Neural cell (in vitro differentiated cells): ENCODE measurements at regions not wholly inside any gene's neighbourhood (a gene's known extent, or its start where the extent isn't known, plus 50 kb on each side); places are given as distances from the start of the nearest gene placed in this dataset.

Experiments
- H2AFZ ChIP-seq: fragments of 200-600, 300-800 bp; sonication (generic), shearing (Covaris generic); 2 replicates; pipeline ENCODE4 v1.6.0; 2014; ENCODE audit warnings: low read depth, mild to moderate bottlenecking, antibody characterized with exemption, low read length, moderate library complexity
- H3F3A ChIP-seq: fragments of 200-600 bp; shearing (Covaris generic); 2 replicates; pipeline ENCODE4 v1.6.1; 2016; ENCODE audit warnings: mild to moderate bottlenecking, moderate library complexity, mixed read lengths, antibody characterized with exemption, low read length; ENCODE audit not compliant: insufficient read depth, poor library complexity, severe bottlenecking
- H3K27ac ChIP-seq: fragments of 200-600, 300-800 bp; sonication (generic), shearing (Covaris generic); 2 replicates; pipeline ENCODE4 v1.5.1; 2014; ENCODE audit warnings: mild to moderate bottlenecking, low read length, moderate library complexity
- H3K27me3 ChIP-seq: fragments of 300-800, 200-600 bp; sonication (generic), shearing (Covaris generic); 2 replicates; pipeline ENCODE4 v1.6.0; 2014; ENCODE audit warnings: mild to moderate bottlenecking, low read depth, low read length, moderate library complexity; ENCODE audit not compliant: insufficient read depth
- H3K36me3 ChIP-seq: fragments of 300-800, 200-600 bp; sonication (generic), shearing (Covaris generic); 2 replicates; pipeline ENCODE4 v1.5.1; 2014; ENCODE audit warnings: mild to moderate bottlenecking, antibody characterized with exemption, low read length, moderate library complexity; ENCODE audit not compliant: insufficient read depth
- H3K4me2 ChIP-seq: fragments of 300-800, 200-600 bp; sonication (generic), shearing (Covaris generic); 2 replicates; pipeline ENCODE4 v1.6.0; 2014; ENCODE audit warnings: mild to moderate bottlenecking, low read length
- H3K4me3 ChIP-seq: fragments of 300-800, 200-600 bp; sonication (generic), shearing (Covaris generic); 2 replicates; pipeline ENCODE4 v1.5.1; 2014; ENCODE audit warnings: mild to moderate bottlenecking, low read length, moderate library complexity
- H3K79me2 ChIP-seq: fragments of 200-600 bp; shearing (Covaris generic); replicated peaks from 2 replicates; pipeline ENCODE4 v1.6.0; 2014; ENCODE audit warnings: mild to moderate bottlenecking, low read length, moderate library complexity; ENCODE audit not compliant: insufficient read depth
- H3K9ac ChIP-seq: fragments of 300-800, 200-600 bp; sonication (generic), shearing (Covaris generic); 2 replicates; pipeline ENCODE4 v1.6.1; 2016; ENCODE audit warnings: mild to moderate bottlenecking, low read length, mixed read lengths
- H3K9me2 ChIP-seq: fragments of 200-600 bp; shearing (Covaris generic); 2 replicates; pipeline ENCODE4 v1.6.1; 2016; ENCODE audit warnings: mild to moderate bottlenecking, low read length, mixed read lengths; ENCODE audit not compliant: insufficient read depth
- H3K9me3 ChIP-seq: fragments of 200-600, 300-800 bp; sonication (generic), shearing (Covaris generic); 2 replicates; pipeline ENCODE4 v1.6.1; 2016; ENCODE audit warnings: mild to moderate bottlenecking, mixed run types, low read length, moderate library complexity, mixed read lengths
- H4K20me1 ChIP-seq: fragments of 200-600 bp; shearing (Covaris generic); 2 replicates; pipeline ENCODE4 v1.6.1; 2016; ENCODE audit warnings: mild to moderate bottlenecking, mixed run types; ENCODE audit not compliant: insufficient read depth
- EP300 ChIP-seq: fragments of 450-650 bp; conservative IDR thresholded peaks from 2 replicates; pipeline ENCODE4 v1.6.1; 2014; ENCODE audit warnings: antibody characterized with exemption, mild to moderate bottlenecking, moderate library complexity; ENCODE audit not compliant: poor library complexity, severe bottlenecking
- EZH2 ChIP-seq: fragments of 200-600, 300-800 bp; shearing (Covaris generic), sonication (generic); IDR thresholded peaks from 2 replicates; pipeline ENCODE4 v1.6.1; 2014; ENCODE audit warnings: antibody characterized with exemption, low read length, borderline replicate concordance, mild to moderate bottlenecking; ENCODE audit not compliant: insufficient read depth, poor library complexity, severe bottlenecking
- MXI1 ChIP-seq: fragments of 450-650 bp; conservative IDR thresholded peaks from 2 replicates; pipeline ENCODE4 v1.6.1; 2014; ENCODE audit warnings: antibody characterized with exemption, mild to moderate bottlenecking; ENCODE audit not compliant: poor library complexity, severe bottlenecking
- POLR2AphosphoS5 ChIP-seq: IDR thresholded peaks from 2 replicates; pipeline ENCODE4 v1.6.1; 2012
- RAD21 ChIP-seq: fragments of 450-650 bp; conservative IDR thresholded peaks from 2 replicates; pipeline ENCODE4 v1.6.1; 2014; ENCODE audit warnings: antibody characterized with exemption, mild to moderate bottlenecking, moderate library complexity
- REST ChIP-seq: IDR thresholded peaks from 2 replicates; pipeline ENCODE4 v1.6.1; 2012; ENCODE audit warnings: borderline replicate concordance
- SMC3 ChIP-seq: fragments of 450-650 bp; conservative IDR thresholded peaks from 2 replicates; pipeline ENCODE4 v1.6.1; 2014; ENCODE audit warnings: antibody characterized with exemption, mild to moderate bottlenecking, moderate library complexity; ENCODE audit not compliant: poor library complexity
- TAF1 ChIP-seq: IDR thresholded peaks from 2 replicates; pipeline ENCODE4 v1.6.1; 2012; ENCODE audit warnings: low read depth
- TF ChIP-seq, protein P1 (sequence below): fragments of 450-650 bp; IDR thresholded peaks from 2 replicates; pipeline ENCODE4 v1.5.1; 2014; ENCODE audit warnings: antibody characterized with exemption, mild to moderate bottlenecking, moderate library complexity; ENCODE audit not compliant: poor library complexity, severe bottlenecking

GRCh38 chr2:14951569-14952285 lies 319.2 kb downstream of the LRATD1 start:
- H3K4me3 ChIP-seq, result no peak overlapping the region
- TF ChIP-seq POLR2AphosphoS5 (no peak), REST (no peak), RAD21 (no peak), EZH2 (no peak), EP300 (no peak), MXI1 (no peak), TAF1 (no peak), SMC3 (no peak)
- TF ChIP-seq, protein P1, sequence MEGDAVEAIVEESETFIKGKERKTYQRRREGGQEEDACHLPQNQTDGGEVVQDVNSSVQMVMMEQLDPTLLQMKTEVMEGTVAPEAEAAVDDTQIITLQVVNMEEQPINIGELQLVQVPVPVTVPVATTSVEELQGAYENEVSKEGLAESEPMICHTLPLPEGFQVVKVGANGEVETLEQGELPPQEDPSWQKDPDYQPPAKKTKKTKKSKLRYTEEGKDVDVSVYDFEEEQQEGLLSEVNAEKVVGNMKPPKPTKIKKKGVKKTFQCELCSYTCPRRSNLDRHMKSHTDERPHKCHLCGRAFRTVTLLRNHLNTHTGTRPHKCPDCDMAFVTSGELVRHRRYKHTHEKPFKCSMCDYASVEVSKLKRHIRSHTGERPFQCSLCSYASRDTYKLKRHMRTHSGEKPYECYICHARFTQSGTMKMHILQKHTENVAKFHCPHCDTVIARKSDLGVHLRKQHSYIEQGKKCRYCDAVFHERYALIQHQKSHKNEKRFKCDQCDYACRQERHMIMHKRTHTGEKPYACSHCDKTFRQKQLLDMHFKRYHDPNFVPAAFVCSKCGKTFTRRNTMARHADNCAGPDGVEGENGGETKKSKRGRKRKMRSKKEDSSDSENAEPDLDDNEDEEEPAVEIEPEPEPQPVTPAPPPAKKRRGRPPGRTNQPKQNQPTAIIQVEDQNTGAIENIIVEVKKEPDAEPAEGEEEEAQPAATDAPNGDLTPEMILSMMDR, result no peak
- no peaks in the 10 kb centered on the region for H3K9me3 ChIP-seq
- no peaks in the 10 kb centered on the region for H3K27me3 ChIP-seq
- H4K20me1 ChIP-seq, result no peaks in the 10 kb centered on the region
- no peak overlapping the region for H3K4me2 ChIP-seq
- no peaks in the 10 kb centered on the region for H3K36me3 ChIP-seq
- no peak overlapping the region for H3K9ac ChIP-seq
- H3K79me2 ChIP-seq, result no peaks in the 10 kb centered on the region
- no peak overlapping the region for H2AFZ ChIP-seq
- no peaks in the 10 kb centered on the region for H3K9me2 ChIP-seq
- peak overlapping the region; percentile 37 for H3K27ac ChIP-seq
- H3F3A ChIP-seq, result no peaks in the 10 kb centered on the region

- Histone ChIP-seq H3K27ac (peak overlapping the region; percentile 37), H3F3A (no peaks in the 10 kb centered on the region), H3K4me2 (no peak overlapping the region), H3K4me3 (peak overlapping the region; percentile 15), H3K79me2 (no peaks in the 10 kb centered on the region), H4K20me1 (no peaks in the 10 kb centered on the region), H2AFZ (peak overlapping the region; percentile 11), H3K36me3 (no peaks in the 10 kb centered on the region), H3K9ac (no peak overlapping the region), H3K27me3 (no peaks in the 10 kb centered on the region), H3K9me2 (no peaks in the 10 kb centered on the region), H3K9me3 (no peaks in the 10 kb centered on the region)
- TF ChIP-seq SMC3 (peak; percentile 44), TAF1 (no peak), POLR2AphosphoS5 (peak; percentile 39), REST (peak; percentile 76), EP300 (peak; percentile 24), RAD21 (peak; percentile 41), MXI1 (no peak), EZH2 (no peak)
- TF ChIP-seq, protein P1, result peak; percentile 46
Observed at GRCh38 chr2:14952400-14952963, 320.0 kb downstream of the LRATD1 start.
